ENCODE measurements at regions not wholly inside any gene's neighbourhood (a gene's known extent, or its start where the extent isn't known, plus 50 kb on each side); places are given as distances from the start of the nearest gene placed in this dataset.
"Not testable (repeated sequence)": the region's sequence is repeated elsewhere in the genome, so short reads cannot be mapped to it uniquely, and the experiment has no call there.

GRCh38 chr1:38738207-38738606 lies 121.4 kb downstream of the RRAGC start:
- Mint-ChIP-seq H3K27ac (no peak overlapping the region), H3K4me3 (no peak overlapping the region), H3K27me3 (peaks cover 15% of the 10 kb centered on the region), H3K4me1 (no peaks in the 10 kb centered on the region), H3K9me3 (no peaks in the 10 kb centered on the region), H3K36me3 (ENCODE audit: low read depth) (no peaks in the 10 kb centered on the region)
- DNase-seq = no peak
- ATAC-seq = no peak

DNA sequence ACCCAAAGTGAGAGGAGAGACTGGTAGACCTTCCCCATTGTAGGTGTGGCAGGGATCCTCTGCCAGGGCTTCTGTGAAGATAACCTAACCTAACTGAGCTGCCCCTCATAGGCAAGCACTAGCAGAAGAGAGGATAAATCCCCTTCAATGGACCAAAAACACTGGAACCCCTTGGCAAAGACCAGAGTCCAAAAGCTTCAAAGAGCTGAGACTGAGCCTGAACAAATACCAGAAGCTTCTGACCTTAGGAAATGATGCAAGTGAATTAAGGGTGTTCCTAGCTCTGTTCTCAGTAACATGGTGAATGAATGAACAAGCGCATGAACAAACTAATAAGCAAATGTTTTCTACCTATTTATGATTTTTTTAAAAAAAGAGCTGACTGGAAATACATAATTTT lies 123.2 kb downstream of the RRAGC start:
- no peak for DNase-seq
- no peak overlapping the region for H3K4me3 Mint-ChIP-seq
- H3K9me3 Mint-ChIP-seq = no peaks in the 10 kb centered on the region
- no peak overlapping the region for H3K27ac Mint-ChIP-seq
- no peaks in the 10 kb centered on the region for H3K4me1 Mint-ChIP-seq
- H3K27me3 Mint-ChIP-seq = peaks cover 26% of the 10 kb centered on the region
- H3K36me3 Mint-ChIP-seq (ENCODE audit: low read depth) = no peaks in the 10 kb centered on the region
- no peak for ATAC-seq

DNA sequence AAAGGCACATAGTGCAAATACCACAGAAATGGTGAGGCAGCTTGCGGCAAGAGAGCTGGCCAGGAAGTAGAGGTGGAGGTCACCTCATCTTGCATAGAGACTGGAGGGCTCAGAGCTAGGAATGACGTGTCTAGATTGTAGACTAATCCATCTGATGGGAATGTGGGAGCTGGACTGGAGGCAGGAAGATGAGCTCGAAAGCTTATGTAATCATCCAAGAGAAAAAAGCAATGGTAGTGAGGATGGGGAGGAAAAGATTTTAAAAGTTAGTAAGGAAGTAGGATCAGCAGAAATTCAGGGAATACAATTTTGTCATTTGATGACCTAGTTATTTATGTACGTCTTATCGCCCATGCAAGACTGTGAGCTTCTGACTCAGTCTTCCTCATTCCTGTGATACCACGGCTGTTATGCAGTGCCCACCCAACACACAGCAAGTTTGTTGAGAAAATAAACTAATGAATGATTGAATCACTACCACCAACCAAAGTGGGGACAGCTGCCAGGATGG lies 123.9 kb downstream of the RRAGC start:
- DNase-seq = no peak
- Mint-ChIP-seq H3K36me3 (ENCODE audit: low read depth) (no peaks in the 10 kb centered on the region), H3K4me3 (no peak overlapping the region), H3K27me3 (peaks cover 30% of the 10 kb centered on the region), H3K27ac (no peak overlapping the region), H3K4me1 (no peaks in the 10 kb centered on the region), H3K9me3 (no peaks in the 10 kb centered on the region)
- ATAC-seq = no peak

GRCh38 chr1:38733761-38734160 lies 125.8 kb downstream of the RRAGC start:
- no peaks in the 10 kb centered on the region for H3K36me3 Mint-ChIP-seq (ENCODE audit: low read depth)
- no peak overlapping the region for H3K4me3 Mint-ChIP-seq
- DNase-seq = no peak

DNA sequence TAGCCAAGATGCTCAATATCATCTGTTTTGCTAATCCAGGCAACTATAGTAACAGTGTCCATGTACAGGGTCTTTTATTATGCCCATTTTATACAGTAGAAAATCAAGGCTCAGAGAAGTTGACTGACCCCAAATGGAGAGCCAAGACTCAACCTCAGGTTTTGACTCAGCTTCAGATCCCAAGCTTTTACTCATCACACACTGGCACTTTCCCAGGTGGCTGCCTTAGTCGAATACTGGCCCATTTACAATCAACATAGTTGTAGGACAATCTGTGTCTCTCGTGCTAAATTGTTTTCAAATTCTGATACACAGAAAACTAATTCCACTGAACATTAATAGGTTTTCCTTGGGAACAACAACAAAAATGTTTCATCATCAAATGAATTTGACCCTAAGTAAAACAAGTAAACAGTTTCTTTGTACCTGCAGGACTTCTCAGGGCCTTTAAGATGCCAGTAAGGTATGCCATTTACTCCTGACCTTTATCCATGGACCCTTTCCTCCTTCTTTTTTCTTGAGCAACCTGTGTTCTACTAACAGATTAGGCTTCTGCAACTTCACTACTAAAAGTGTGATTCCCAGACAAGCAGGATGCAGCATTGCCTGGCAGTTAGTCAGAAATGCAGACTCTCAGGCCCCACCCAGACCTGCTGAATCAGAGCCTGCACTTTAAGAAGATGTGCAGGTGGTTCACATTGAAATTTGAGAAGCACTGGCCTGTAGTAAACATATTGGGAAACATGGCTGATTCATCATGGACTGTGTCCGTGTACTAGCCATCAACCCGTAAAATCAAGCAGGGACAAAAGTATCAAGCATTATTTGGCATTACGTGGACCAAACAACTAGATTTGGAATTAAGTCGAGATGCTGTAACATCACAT lies 128.8 kb downstream of the RRAGC start:
- Mint-ChIP-seq H3K27me3 (peaks cover 71% of the 10 kb centered on the region), H3K36me3 (ENCODE audit: low read depth) (no peaks in the 10 kb centered on the region), H3K4me3 (no peak overlapping the region), H3K4me1 (no peaks in the 10 kb centered on the region), H3K9me3 (no peaks in the 10 kb centered on the region), H3K27ac (no peak overlapping the region)
- ATAC-seq = no peak
- DNase-seq = no peak

More at GRCh38 chr1:38733761-38734160, 125.8 kb downstream of the RRAGC start:
- H3K27me3 Mint-ChIP-seq = peaks cover 41% of the 10 kb centered on the region
- no peaks in the 10 kb centered on the region for H3K4me1 Mint-ChIP-seq
- no peak overlapping the region for H3K27ac Mint-ChIP-seq
- ATAC-seq = no peak
- H3K9me3 Mint-ChIP-seq = no peaks in the 10 kb centered on the region

DNA sequence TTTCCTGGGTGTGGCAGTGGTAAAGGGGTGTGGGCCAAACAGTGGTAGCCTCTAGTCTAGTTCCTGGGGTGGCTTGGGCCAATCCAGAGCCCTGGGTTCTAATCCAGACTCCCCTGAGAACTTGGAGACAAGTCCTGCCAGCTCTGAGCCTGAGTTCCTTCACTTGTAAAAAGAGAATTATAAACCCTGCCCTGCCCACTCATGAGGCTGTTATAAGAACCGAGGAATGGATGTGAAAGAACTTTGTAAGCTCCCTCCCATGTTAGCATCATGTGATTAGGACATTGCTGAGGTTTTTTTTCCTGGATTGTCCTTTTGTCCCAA lies 131.0 kb downstream of the RRAGC start:
- DNase-seq (no peak), ATAC-seq (no peak)
- Mint-ChIP-seq H3K4me1 (no peaks in the 10 kb centered on the region), H3K9me3 (no peaks in the 10 kb centered on the region), H3K27me3 (peaks cover 69% of the 10 kb centered on the region), H3K4me3 (no peak overlapping the region), H3K36me3 (ENCODE audit: low read depth) (no peaks in the 10 kb centered on the region), H3K27ac (no peak overlapping the region)

GRCh38 chr1:38727684-38728584 lies 131.6 kb downstream of the RRAGC start:
- peaks cover 72% of the 10 kb centered on the region for H3K27me3 Mint-ChIP-seq
- no peaks in the 10 kb centered on the region for H3K9me3 Mint-ChIP-seq
- no peak overlapping the region for H3K27ac Mint-ChIP-seq
- DNase-seq = no peak
- H3K4me1 Mint-ChIP-seq = no peaks in the 10 kb centered on the region
- H3K4me3 Mint-ChIP-seq = no peak overlapping the region
- no peak for ATAC-seq
- H3K36me3 Mint-ChIP-seq (ENCODE audit: low read depth) = no peaks in the 10 kb centered on the region

DNA sequence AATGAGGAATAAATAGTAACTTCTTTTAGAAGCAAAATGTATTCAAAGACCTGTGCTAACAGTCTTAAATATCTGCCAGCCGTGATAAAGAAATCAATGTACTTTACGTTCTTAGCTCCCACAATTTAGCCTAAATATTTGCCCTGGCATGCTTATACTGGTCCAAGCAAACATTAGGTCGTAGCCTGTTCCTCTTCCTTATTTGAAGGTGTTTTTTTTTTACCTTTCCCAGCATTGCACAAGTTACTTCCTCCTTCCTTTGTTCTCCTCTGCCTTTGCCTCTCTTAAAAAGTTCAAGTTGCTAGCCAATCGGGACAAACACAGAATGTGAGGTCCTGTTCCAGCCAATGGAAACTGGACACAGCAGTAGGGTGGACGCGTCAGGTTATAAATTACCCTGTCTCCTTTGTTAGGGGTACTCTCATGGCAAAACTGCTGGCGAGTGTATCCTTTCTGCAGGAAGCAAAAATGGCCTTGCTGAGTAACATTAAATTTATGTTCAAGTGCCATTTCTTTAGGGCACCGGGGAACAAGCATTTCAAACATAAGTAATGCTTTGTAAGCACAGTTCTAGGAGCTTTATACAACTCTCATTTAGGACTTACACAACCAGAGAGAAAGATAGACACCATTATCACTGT lies 134.1 kb downstream of the RRAGC start:
- not testable (repeated sequence) for H3K4me3 Mint-ChIP-seq; H3K36me3 Mint-ChIP-seq (ENCODE audit: low read depth); DNase-seq; H3K4me1 Mint-ChIP-seq; H3K9me3 Mint-ChIP-seq; H3K27ac Mint-ChIP-seq; ATAC-seq
- H3K27me3 Mint-ChIP-seq = peaks cover 63% of the 10 kb centered on the region

GRCh38 chr1:38724160-38725131 lies 135.1 kb downstream of the RRAGC start:
- Mint-ChIP-seq H3K4me1 (no peaks in the 10 kb centered on the region), H3K4me3 (no peak overlapping the region), H3K9me3 (no peaks in the 10 kb centered on the region), H3K36me3 (ENCODE audit: low read depth) (no peaks in the 10 kb centered on the region), H3K27me3 (peaks cover 60% of the 10 kb centered on the region), H3K27ac (no peak overlapping the region)
- ATAC-seq = no peak
- DNase-seq = no peak

GRCh38 chr1:38721816-38722215 lies 137.8 kb downstream of the RRAGC start:
- Mint-ChIP-seq H3K4me3 (no peak overlapping the region), H3K27me3 (peaks cover 37% of the 10 kb centered on the region), H3K36me3 (ENCODE audit: low read depth) (no peaks in the 10 kb centered on the region), H3K4me1 (no peaks in the 10 kb centered on the region), H3K27ac (no peak overlapping the region), H3K9me3 (no peaks in the 10 kb centered on the region)
- no peak for DNase-seq
- ATAC-seq = no peak

DNA sequence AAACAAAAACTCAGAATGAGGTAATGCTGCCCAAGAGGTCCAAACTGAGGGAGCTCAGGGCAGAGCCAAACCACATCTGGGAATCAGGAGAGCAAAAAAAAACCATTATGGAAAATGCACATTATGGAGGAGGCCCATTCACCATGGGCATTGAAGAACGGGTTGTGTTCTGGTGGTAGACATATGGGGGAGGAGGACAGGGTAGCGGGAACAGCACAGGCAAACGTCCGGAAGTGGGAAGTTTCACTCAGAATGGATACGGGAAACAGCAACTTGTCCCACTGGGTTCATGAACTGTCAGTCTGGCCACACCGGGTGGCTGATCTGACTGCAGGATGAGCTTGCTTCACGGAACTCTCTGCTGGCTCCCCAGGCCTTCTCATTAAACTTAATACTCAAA lies 139.7 kb downstream of the RRAGC start:
- H3K4me1 Mint-ChIP-seq = no peaks in the 10 kb centered on the region
- H3K9me3 Mint-ChIP-seq = no peaks in the 10 kb centered on the region
- no peak overlapping the region for H3K27ac Mint-ChIP-seq
- no peak overlapping the region for H3K4me3 Mint-ChIP-seq
- ATAC-seq (no peak), DNase-seq (no peak)
- H3K36me3 Mint-ChIP-seq (ENCODE audit: low read depth) = no peaks in the 10 kb centered on the region
- peaks cover 21% of the 10 kb centered on the region for H3K27me3 Mint-ChIP-seq

DNA sequence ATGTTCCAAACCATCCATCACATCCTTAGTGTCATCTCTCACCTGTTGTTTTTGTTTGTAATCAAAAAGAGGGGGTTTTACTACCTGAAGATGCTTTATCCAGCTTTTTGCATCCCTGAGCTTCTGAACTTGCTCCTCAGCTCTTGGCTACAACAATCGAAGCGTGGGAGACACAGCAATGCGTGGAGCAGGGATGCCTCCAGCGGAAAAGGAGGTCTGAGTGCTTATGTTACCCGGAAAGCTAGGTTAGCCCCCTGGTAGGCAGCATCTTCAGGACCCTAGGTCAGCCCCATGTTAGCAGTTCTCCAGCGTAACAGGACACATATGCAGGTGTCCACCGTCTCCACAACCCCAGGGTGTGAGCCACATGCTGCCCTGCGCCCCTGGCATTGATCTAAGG lies 141.5 kb downstream of the RRAGC start:
- Mint-ChIP-seq H3K36me3 (ENCODE audit: low read depth) (no peaks in the 10 kb centered on the region), H3K9me3 (no peaks in the 10 kb centered on the region), H3K27me3 (peaks cover 11% of the 10 kb centered on the region), H3K27ac (no peak overlapping the region), H3K4me3 (no peak overlapping the region), H3K4me1 (no peaks in the 10 kb centered on the region)
- no peak for DNase-seq
- no peak for ATAC-seq

DNA sequence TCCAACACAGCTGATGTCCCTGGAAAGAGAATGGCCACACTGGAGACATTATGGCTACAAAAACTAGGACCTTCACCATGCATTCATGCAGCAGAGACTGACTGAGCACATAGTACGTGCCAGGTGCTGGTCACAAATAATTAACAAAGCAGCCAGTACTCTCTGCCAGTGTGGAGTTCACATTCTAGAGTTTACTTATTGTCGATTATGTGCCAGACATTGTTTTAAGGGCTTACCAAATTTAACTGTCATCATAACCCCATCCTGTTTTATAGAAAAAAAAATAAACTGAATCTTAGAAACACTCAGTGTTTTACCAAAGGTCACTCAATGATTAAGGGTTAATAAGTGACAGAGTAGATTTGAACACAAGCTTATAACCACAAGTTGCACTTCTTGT lies 143.3 kb downstream of the RRAGC start:
- Mint-ChIP-seq H3K9me3 (no peaks in the 10 kb centered on the region), H3K4me3 (no peak overlapping the region), H3K27me3 (peaks cover 9% of the 10 kb centered on the region), H3K4me1 (no peaks in the 10 kb centered on the region), H3K27ac (no peak overlapping the region), H3K36me3 (ENCODE audit: low read depth) (no peaks in the 10 kb centered on the region)
- ATAC-seq (no peak), DNase-seq (no peak)

- H3K27me3 Mint-ChIP-seq = peaks cover 2% of the 10 kb centered on the region
- no peak overlapping the region for H3K27ac Mint-ChIP-seq
- no peaks in the 10 kb centered on the region for H3K9me3 Mint-ChIP-seq
- no peaks in the 10 kb centered on the region for H3K36me3 Mint-ChIP-seq (ENCODE audit: low read depth)
- DNase-seq (no peak), ATAC-seq (no peak)
- no peaks in the 10 kb centered on the region for H3K4me1 Mint-ChIP-seq
- no peak overlapping the region for H3K4me3 Mint-ChIP-seq
Observed at GRCh38 chr1:38715415-38715814, 144.2 kb downstream of the RRAGC start.
